ENCODE measurements at regions not wholly inside any gene's neighbourhood (a gene's known extent, or its start where the extent isn't known, plus 50 kb on each side); places are given as distances from the start of the nearest gene placed in this dataset.

DNA sequence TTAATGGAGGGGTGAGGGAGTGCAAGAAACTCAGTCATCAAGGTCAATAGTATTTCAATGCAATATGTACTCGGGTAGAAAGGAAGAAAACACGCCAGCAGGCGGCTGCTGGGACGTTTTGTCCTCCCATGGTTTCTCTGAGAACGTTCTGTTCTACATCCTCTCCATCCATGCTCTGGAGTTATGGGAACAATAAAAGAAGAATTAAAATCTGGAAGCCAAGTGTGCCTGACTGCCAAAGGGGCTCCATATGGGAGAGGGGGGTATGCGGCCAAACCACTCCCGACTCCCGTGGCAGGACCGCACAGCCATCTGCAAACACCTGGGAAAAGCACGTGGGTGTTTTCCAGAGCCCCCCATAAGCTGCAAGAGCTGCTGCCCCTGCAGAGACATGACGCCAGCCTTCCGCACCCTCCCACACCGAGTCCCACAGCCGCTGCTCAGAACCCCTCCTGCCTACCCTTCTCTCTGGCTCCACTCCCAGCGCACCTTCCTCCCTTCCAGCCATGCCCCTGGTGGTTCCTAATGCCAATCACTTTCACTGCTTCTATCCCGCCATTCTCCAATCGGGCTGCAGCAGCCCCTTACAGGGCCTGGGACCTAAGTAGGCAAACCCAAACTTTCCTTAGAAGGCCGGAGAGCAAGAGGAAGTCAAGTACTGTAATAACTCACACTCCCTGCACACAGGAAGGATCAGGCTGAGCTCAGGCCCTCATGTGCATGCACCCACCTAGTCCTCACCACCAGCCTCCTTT lies 241.6 kb downstream of the SYK start:
- DNase-seq, result no peak

DNA sequence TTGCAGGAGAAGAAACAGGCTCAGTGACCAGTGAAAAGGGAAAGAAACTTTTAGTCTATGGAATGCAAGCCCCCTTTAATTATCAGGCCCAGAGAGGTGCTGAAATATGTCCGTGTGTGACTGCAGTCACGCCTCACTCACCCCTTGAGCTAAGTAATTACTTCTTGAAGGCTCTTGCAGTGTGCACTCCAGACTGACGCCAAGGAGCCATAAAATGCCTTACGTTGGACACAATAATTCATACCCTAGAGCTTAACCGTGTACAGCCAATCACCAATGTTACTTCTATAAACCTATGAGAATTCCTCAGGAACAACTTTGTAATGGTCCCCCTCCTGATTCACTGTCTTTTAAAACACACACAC lies 242.2 kb downstream of the SYK start:
- no peak for DNase-seq

DNA sequence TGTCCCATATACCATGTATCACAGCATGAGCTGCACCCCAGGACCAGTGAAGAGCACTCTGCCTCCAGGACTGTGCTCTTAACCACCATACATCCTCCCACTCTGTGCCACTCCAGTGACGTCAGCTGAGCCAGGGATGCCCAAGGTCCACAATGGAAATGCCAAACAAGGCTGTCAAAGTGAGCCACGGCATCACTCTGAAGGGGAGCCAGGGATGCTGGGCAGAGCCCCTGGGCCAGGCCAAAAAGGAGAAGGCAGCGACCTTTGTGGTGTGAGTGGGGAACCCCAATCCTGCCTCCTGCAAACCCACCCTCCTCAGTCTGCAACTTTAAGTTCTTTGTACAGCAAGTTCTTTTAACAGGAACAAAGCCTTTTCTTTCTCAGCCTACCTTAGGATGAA lies 242.7 kb downstream of the SYK start:
- DNase-seq, result no peak

DNA sequence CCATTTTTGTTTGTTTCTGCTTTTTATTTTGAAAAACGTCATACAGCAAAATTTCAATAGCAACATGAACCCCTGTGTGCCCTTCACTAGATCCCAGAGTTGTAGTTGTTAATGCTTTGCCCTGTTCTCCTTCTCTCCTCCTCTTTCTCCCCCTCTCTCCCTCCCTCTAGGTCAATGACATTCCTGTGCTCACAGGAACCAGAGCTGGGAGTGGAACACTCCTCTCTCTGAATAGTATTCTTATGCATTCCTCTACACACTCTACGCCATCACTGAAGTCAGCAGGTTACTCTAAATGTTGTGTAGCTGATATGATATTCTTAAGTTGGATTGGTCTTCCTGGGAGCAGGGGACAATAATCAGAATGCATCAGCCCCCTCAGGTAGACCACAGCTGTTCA lies 243.4 kb downstream of the SYK start:
- DNase-seq, result no peak

DNA sequence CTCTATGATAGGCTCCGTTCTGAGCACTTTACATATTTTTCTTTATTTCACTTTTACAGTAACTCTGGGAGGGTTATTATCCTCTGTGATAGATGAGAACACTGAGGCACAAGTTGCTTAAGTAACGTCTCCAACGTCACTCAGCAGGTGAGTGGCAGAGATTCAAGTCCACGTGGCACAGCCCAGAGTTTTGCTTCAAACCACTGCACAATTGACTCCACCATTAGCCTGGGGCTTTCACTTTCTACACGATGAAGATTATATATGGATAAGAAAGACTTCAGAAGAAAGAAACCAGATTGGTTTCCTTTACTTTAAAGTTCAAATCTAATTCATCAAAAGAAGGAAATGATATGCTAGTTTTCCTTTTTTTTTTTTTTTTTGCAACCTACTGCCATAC lies 245.9 kb downstream of the SYK start:
- DNase-seq, result no peak

DNA sequence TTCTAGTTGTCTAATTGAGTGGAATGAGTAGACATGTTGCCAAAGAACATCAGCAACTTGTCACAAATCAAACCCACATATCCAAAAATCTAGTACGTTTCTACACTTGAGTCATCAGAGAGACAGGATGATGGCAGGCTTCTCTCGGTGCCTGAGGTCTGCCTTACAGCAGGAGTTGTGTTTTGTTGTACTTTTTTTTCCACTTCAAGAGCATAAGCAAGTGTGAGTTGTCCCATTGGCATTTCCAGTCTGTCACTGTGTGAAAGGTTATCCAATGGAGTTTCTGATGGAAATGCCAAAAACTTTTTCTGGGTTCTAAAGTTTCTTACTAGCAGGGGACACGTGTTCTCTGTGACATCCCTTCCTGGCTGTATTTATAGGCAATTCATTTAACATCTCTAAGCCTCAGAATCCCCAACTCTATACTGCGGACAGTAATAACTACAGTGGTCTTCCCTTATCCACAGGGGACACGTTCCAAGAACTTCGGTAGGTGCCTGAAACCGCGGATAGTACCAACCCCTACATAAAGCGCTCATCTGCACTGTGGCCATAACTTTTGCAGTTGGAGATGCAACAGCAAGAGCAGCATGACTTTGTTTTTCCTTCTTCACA lies 246.5 kb downstream of the SYK start:
- no peak for DNase-seq

DNA sequence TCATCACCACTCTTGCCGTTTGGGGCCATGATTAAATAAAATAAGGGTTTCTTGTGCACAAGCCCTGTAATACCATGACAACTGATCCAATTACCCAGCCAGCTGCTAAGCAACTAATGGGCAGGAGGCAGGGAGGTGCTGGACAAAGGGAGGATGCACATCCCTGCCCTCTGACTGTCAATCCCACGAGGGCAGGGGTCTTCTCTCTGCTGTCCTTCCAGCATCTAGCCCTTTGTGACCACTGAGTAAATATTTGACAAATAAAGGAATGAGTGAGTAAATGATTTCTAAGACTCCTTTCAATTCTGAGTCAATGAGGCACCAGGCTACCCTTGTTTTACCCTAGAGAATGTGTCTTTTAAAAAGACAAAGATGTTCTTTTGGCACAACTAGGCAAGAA lies 247.1 kb downstream of the SYK start:
- DNase-seq, result no peak

DNA sequence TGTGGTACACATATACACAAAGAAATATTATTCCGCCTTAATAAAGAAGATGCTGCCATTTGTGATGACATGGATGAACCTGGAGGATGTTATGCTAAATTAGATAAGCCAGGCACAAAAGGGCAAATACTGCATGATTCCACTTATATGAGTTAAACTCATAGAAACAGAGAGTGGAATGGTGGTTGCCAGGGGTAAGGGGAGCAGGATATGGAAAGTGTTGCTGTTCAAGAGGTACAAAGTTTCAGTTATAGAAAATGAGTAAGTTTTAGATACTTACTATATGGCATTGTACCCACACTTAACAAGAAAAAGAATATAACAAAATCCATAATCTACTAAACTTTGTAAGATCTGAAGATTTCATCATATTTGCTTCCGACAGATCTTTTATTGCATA lies 252.2 kb downstream of the SYK start:
- no peak for DNase-seq

DNA sequence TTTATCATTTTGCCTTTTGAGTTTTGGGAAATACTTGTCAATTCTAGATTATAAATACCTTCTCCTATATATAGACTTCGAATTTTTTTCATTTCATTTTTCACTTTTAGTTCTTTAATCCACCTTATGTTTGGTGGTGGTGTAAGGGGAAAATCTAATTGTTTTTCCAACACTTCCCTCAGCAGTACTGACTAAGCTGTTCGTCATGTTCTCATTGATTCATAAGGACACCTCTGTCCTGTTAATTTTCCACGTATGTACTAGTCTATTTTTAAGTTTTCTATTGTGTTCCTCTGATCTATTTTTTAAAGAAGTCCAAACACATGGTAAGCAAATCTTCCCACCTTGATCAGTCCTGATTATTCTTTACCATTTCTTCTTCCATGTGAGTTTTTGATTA lies 254.2 kb downstream of the SYK start:
- DNase-seq, result no peak

DNA sequence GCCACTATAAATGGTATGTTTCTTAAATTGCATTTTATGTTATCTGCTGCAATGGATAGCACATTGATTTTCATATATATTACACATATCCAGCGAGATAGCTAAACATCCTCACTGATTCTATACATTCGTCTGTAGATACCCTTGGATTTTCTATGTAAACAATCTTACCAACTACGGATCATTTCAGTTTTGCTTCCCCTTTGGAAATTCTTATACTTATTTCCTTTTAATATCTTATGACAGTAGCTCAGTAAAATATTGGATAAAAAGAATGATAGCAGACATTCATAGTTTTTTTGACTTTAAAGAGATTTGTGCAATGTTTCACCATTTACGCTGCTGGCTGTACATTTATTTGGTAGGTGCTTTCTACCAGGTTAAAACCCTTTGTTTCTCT lies 254.9 kb downstream of the SYK start:
- no peak for DNase-seq

DNA sequence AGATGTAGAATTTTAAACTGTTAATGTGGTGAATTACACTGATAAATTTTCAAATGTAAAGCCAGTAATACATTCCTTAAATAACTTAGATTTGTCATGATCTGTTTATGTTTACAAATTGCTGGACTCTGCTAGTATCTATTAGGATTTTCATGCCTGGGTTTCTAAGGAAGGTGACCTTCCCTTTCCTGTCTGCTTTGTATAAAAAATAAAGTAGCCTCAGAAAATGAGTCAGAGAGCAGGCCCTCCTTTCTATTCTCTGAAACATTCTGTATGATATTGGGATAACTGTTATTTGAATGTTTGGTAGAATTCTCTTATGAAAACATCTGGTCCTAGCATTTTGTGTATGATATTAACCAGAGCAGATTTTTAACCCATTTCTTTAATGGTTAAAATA lies 255.3 kb downstream of the SYK start:
- no peak for DNase-seq

DNA sequence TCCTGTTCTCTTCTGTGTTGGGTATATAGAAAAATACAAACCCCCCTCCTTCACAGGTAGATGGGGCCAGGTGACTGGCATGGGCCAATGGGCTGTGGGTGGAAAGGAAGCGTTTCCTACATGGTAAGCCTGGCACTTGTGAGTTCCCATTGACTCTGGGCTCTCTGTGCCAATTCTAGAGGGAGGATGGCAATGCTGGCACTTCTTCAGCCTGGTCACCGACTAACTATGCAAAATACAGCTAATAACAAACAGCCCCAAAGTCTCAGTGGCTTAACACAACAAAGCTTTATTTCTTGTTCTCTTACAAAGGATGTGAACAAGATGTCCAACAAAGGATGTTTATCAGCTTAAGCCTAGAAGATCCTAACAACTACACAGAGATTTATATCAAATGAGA lies 258.1 kb downstream of the SYK start:
- DNase-seq, result no peak

DNA sequence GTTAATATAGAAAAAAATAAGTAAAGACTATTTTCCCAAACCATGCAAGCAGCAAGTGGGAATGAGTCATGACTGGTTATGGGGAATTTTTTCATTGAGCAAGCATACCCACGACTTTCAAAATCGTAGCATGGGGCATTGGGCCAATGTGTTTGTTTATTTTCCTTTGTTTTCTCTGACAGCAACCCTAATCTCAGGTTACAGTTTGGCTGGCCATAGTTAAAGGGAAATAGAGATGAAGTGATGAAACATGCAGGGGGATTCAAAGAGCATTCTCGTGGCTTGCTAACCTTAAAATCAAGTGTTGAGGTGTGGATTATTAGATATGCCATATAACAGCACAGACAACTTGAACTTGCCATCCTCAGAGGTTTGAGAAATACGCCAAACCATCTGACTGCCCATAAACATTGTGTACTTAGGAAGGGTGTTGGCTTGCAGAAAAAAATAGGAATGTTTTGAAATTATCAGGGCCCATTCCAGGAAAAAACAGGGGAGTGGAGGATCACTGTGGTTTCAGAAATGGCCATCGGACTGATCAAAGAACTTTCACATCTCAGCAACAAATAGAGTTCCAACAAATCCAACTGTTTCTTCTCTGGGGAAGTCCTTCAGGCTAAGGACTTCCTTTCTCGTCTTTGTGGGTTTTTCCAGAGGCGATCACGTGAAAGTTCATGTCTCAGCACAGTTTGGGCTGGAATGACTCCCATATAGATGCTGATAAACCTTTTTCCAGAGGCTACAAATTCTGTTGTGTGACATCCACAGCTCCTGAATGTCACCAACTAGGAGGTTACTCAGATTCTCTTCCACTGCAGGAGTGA lies 259.1 kb downstream of the SYK start:
- DNase-seq, result no peak

DNA sequence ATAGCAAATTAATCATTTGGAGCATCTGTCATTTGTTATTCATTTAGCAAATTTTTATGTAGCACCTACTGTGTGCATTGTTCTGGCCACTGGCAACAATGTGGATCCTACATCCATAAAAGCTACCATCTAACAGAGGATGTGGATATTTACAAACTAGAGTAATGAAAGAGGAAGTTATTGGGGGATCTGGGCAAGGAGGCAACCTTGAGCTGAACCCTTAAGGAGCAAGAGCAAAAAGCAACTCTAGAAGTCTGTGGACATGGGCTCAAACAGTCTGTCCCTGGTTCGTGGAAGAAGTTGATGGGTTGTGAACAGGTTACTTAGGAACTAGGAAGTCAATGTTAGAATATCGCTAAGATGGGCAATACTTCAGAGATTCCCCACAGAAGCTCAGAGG lies 259.9 kb downstream of the SYK start:
- no peak for DNase-seq

DNA sequence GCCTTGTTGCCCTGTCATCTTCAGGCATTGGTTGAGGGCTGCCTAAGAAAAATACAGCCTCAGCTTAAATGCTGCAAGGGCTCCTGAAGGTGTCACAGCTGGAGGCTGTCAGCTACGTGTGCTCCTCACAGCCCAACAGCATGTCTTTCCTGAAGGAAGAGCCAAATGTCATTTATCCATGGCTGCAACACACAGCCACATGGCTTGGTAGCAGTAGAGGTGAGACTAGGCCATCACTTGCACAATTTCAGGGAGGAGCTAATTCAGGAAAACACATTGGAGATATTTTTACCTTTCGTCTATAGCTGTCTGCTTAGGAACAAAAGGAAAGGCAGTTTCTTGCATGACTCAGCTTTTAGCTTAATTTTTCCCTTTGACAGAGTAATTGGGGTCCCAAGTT lies 260.7 kb downstream of the SYK start:
- DNase-seq, result no peak

DNA sequence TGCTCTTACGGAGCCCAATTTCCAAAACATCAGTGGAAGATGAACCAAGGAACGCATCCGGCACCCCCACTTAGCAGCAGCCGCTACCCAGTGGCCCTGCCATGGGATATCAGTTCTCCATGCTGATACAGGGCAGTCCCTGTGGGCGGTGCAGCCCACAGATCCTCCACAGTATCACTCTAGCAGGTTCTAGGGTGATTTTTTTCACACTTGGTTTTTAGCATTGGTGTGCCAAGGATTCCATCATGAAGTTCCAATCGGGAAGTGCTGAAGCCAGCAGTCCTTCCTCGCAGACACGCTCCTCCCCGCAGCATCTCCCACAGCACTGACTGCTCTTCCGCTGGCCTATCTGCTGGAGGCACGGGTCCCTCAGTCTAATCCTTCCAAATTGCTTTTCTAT lies 261.9 kb downstream of the SYK start:
- no peak for DNase-seq

DNA sequence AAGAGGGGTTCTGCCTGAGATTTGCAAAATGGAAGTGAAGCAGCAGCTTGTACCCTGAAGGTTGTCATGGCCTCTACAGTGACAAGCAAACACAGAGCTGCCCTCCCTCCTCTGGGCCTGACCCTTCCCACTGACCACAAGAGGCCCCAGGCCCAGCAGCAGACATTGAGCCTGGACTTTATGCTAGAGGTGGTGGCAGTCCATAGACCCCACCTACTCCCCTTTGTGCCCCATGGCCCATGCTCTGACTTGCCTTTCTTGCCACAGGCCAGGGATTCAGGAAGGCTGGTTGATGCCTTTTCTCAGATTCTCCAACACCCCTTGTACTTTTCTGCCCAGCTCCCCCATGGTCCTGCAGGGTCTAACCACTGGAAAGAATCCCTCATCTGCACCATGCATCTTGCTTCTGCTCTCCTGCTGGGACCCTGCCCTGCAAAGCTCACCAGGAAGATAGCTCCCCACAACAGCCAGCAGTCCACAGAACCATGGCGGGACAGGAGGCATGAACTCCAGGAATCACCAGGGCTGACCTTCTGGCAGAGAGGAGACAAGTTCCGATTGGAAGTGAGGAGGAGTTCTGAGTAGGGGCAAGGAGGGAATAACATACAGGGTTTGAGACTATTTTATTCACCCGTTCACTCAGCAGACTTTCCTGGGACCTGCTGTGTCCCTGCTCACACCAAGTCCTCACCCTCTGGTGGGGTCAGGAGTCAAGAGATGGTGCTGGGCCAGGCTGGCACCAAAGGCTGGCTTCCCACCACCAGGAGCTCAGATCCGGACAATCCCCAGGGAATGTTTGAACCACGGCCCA lies 263.8 kb downstream of the SYK start:
- DNase-seq, result no peak

DNA sequence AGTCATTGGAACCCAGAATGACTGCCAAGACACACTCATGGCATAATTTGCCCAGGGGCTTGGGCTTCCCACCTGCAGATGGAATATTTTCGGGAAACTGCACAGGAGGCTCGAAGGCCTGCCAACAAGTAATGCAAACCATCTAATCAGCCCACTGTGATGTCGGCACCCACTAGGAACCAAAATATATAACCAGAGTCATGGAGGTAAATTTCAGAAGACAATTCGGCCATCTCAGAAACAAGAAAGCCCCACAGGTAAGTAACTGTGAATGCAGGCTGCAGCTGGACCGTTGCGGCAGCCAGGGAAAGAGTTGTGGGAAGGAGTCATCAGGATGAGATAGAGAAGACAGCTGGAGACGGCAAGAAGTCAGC lies 264.4 kb downstream of the SYK start:
- DNase-seq, result no peak

DNA sequence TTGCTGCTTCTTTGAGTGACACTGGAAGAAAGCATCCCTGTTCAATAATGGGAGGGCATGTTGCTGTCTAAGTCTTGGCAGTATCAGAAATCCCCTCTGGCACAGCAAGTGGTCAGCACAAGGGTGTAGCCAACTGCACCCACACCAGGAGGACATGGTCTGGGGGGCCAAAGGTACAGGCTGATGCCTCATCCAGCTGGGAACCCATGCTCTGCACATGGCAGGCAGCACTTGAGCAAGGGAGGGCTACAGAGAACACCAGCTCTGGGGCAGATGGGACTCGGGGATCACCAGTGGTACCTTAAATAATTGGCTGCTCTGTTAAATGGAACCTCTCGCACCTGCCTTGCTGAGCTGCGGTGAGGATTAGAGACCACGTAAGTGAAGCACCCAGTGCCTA lies 265.2 kb downstream of the SYK start:
- no peak for DNase-seq

DNA sequence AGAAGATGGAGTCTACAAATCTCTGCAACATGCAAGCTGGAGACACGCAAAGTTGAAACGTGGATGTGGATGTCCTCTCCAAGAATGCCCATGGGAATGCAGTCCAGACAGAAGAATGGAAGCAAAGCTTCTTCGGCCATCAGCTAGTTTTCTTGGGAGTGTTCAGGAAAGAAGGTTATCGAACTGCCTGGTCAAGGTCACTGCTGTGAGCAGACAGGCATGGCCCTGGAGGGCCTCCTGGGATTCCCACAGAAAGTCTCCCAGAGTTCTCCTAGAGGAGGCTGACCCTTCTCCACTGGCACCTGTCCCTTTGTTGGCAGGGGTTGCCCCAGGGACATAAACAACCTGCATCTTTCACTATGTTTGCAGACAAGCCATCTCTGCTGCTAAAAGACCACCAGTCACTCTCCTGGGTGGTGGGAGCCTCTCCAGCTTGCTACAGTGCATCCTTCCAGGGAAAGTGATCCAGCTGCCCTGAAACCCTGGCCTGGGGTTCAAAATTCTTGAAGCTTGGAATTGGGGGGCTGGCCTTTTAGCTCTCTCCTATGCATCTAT lies 265.8 kb downstream of the SYK start:
- no peak for DNase-seq

DNA sequence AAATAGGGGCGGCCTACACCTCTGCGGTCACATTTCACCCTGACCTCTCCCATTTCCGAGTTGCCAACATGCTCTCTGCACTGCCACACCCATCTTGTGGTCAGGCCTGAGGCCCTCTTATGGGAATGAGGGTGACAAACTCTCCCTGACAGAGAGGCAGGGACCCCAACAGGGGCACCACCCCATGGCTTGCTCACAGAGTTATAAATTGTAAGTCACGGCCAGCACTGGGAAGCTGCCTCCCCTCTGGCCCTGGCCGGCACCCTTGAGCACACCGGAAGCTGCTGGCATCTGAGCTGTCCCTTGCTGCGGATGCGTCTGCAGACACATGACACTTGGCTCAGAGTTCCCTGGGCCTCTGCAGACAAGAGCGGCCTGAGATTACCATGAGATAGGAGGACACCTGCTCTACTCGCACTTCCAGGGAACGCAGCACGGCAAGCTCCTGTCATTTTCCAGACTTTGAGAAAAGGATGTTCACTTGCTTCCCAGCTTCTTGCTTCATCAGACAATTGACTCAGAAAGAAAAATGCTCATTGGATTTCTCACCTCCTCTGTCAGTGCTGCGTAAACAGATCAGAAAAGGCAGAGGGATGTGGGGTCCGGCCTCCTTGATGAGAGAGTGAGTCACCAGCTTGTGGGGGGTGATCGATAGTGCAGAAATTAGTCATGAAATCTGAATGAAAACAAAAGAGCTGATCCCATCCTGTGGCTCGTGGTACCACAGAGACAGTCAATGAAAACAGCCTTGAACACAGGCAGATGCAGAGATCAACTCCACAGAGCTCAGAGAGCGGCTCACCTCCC lies 269.8 kb downstream of the SYK start:
- DNase-seq, result no peak

Data from NK-92 treated with Interleukin-12 subunit alpha and Interleukin-12 subunit beta, amount 100 ng/mL, for 24 hours (cell line).